HEK293T (cell line): ENCODE measurements at regions not wholly inside any gene's neighbourhood (a gene's known extent, or its start where the extent isn't known, plus 50 kb on each side); places are given as distances from the start of the nearest gene placed in this dataset.
A peak's percentile ranks its signal among the peaks of the same experiment; 100 is the strongest.

Source experiments
- CTCF ChIA-PET: fragments of 350-600 bp; formaldehyde crosslinking; extraction: SDS; loops from one replicate; lab custom pipeline; 2021; ENCODE audit warnings: antibody characterized with exemption, inconsistent platforms; lab: Yijun Ruan, JAX
- POLR2A ChIA-PET: fragments of 350-600 bp; formaldehyde crosslinking; extraction: SDS; loops from one replicate; lab custom pipeline; 2020; ENCODE audit warnings: antibody characterized with exemption, inconsistent platforms; lab: Yijun Ruan, JAX
- DNase-seq: peaks from one replicate; pipeline ENCODE4 v3.0.0; 2012; ENCODE audit warnings: mixed read lengths; ENCODE audit errors: extremely low spot score
- ARNT ChIP-seq: fragments of 450-650 bp; IDR thresholded peaks from 2 replicates; pipeline ENCODE4 v1.6.1; 2017; ENCODE audit warnings: mild to moderate bottlenecking
- BHLHE40 ChIP-seq: fragments of 450-650 bp; IDR thresholded peaks from 2 replicates; pipeline ENCODE4 v1.6.1; 2016; ENCODE audit warnings: mild to moderate bottlenecking, moderate library complexity, borderline replicate concordance
- CTBP1 ChIP-seq: fragments of 450-650 bp; IDR thresholded peaks from 2 replicates; pipeline ENCODE4 v1.6.1; 2016; ENCODE audit warnings: borderline replicate concordance
- ELF4 ChIP-seq: fragments of 450-650 bp; IDR thresholded peaks from 2 replicates; pipeline ENCODE4 v1.6.1; 2017; ENCODE audit warnings: antibody characterized with exemption
- FOXA1 ChIP-seq: fragments of 450-650 bp; IDR thresholded peaks from 2 replicates; pipeline ENCODE4 v1.6.1; 2016; ENCODE audit warnings: mild to moderate bottlenecking
- FOXK2 ChIP-seq: fragments of 450-650 bp; IDR thresholded peaks from 2 replicates; pipeline ENCODE4 v1.6.1; 2016; ENCODE audit warnings: mild to moderate bottlenecking
- FOXM1 ChIP-seq: fragments of 450-650 bp; IDR thresholded peaks from 2 replicates; pipeline ENCODE4 v1.6.1; 2017; ENCODE audit warnings: mild to moderate bottlenecking, borderline replicate concordance
- HDGF ChIP-seq: fragments of 450-650 bp; IDR thresholded peaks from 2 replicates; pipeline ENCODE4 v1.6.1; 2017; ENCODE audit warnings: antibody characterized with exemption, borderline replicate concordance
- L3MBTL2 ChIP-seq: fragments of 450-650 bp; conservative IDR thresholded peaks from 2 replicates; pipeline ENCODE4 v1.6.1; 2016; ENCODE audit warnings: mild to moderate bottlenecking
- LEF1 ChIP-seq: fragments of 450-650 bp; IDR thresholded peaks from 2 replicates; pipeline ENCODE4 v1.6.1; 2017; ENCODE audit warnings: mild to moderate bottlenecking, borderline replicate concordance
- NFRKB ChIP-seq: fragments of 450-650 bp; IDR thresholded peaks from 2 replicates; pipeline ENCODE4 v1.6.1; 2016; ENCODE audit warnings: mild to moderate bottlenecking, moderate library complexity
- SP1 ChIP-seq: fragments of 450-650 bp; IDR thresholded peaks from 2 replicates; pipeline ENCODE4 v1.6.1; 2017
- SUZ12 ChIP-seq: fragments of 450-650 bp; IDR thresholded peaks from 2 replicates; pipeline ENCODE4 v1.6.1; 2016; ENCODE audit warnings: mild to moderate bottlenecking
- TARDBP ChIP-seq: fragments of 450-650 bp; IDR thresholded peaks from 2 replicates; pipeline ENCODE4 v1.6.1; 2016
- ZNF384 ChIP-seq: fragments of 450-650 bp; IDR thresholded peaks from 2 replicates; pipeline ENCODE4 v1.6.1; 2016
- TF ChIP-seq, protein P1 (sequence below): fragments of 450-650 bp; IDR thresholded peaks from 2 replicates; pipeline ENCODE4 v1.6.1; 2016

DNA sequence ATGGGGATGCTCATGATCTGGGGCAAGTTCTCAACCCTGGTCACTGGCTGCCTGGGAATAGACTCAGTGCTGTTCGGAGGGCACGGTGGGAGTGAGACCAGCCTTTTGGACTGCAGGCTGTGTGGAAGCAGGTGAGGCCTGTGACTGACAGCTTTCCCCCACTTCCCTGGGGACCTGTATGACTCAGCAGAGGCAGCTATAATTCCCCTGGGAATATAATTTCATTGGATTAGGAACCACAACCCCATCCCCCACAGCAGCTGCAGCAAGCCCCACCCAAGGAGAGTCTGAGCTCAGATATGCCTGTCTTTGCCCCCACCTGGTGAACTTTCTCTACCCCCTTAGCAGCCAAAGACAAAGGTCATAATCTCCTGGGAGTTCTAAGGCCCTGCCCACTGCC is 408.6 kb downstream of the PPP3CA start:
- DNase-seq, result no peak
- TF ChIP-seq FOXM1 (no peak), ARNT (no peak), ZNF384 (no peak), FOXK2 (no peak), FOXA1 (no peak), NFRKB (no peak), SUZ12 (no peak)
- TF ChIP-seq, protein P1, sequence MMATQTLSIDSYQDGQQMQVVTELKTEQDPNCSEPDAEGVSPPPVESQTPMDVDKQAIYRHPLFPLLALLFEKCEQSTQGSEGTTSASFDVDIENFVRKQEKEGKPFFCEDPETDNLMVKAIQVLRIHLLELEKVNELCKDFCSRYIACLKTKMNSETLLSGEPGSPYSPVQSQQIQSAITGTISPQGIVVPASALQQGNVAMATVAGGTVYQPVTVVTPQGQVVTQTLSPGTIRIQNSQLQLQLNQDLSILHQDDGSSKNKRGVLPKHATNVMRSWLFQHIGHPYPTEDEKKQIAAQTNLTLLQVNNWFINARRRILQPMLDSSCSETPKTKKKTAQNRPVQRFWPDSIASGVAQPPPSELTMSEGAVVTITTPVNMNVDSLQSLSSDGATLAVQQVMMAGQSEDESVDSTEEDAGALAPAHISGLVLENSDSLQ, result no peak
- CTCF ChIA-PET, result no interaction called here
- POLR2A ChIA-PET, result no interaction called here

DNA sequence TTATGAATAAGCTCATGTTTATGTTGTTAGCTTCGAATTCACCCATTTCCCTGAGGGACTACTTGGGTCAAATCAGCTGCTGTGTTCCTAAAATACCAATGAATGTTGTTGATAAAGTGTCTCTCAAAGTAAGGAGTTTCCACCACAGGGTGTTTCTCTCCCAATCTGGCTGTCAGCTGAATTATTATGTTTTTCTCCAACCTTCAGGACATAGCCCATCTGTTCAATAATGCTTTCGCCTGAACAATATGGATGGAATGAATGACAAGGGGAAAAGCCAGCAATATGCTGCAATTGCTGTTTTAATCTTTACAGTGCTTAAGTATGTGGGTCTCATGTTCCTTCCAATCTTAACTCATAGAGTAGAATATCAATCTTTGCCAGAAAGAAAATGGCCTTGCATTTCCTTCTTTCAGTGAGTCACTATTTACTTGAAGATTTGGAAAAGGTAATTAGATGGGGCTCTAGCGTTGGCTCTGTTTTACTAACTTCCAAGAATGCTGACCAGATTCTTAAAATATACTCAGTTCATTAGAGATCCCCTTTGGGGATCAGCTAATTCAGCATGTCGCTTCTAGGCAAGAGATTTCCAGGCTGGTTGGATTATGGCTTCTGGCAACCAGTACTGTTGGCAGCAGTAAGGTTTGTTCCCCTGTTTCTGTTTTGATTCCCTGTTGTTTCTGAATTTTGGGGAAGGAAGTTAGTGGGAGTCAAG is 410.5 kb downstream of the PPP3CA start:
- ChIA-PET POLR2A (no interaction called here), CTCF (no interaction called here)
- DNase-seq, result no peak
- no peak for TF ChIP-seq ARNT

DNA sequence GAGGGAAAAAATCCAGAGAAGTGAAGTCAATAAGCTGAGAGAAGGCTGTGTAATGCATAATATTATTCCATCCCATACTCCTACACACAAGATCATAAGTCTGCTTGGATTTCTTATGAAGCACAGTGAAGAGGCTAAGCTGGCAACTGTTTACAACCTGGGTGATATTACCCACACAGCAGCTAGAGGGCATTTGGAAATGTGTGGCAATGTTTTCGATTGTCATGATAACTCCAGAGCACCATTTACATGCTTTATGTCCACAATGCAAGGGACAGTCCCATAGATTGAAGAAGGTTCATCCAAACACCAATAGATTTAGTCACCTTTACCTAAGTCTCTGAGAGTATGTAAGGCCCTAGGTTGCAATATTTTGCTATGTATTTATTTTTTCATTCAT is 412.2 kb downstream of the PPP3CA start:
- DNase-seq, result peak; percentile 7
- TF ChIP-seq SUZ12 (no peak), SP1 (no peak), FOXA1 (no peak), ELF4 (no peak), BHLHE40 (no peak), NFRKB (no peak), FOXK2 (no peak), TARDBP (no peak), CTBP1 (no peak), HDGF (no peak), L3MBTL2 (no peak), ARNT (no peak)
- ChIA-PET POLR2A (no interaction called here), CTCF (no interaction called here)

DNA sequence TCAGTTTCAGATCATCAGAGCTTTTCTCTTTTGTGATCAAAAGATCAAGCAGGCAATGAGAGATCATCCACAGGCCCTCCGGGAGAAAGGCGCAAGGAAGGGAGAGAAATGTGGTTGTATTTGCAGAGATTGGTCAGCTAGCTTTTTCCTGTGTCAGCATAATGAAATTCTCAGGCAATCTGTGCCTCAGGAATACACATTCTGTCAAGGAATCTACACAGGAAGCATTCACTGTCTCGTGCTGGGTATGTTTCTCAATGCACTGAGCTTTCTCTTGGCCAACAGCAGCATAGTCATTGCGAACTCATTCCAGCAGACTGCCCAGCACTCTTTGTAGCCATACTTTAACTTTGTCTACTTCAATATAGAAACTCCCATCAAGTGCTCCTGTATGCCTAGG is 413.7 kb downstream of the PPP3CA start:
- TF ChIP-seq FOXK2, result no peak
- TF ChIP-seq BHLHE40, result no peak
- TF ChIP-seq SP1, result no peak
- TF ChIP-seq, protein P1, result no peak
- no peak for TF ChIP-seq ARNT
- TF ChIP-seq LEF1, result no peak
- TF ChIP-seq L3MBTL2, result no peak
- TF ChIP-seq FOXA1, result no peak
- no peak for TF ChIP-seq ELF4
- TF ChIP-seq SUZ12, result no peak
- no peak for TF ChIP-seq FOXM1
- TF ChIP-seq ZNF384, result no peak
- TF ChIP-seq HDGF, result no peak
- TF ChIP-seq NFRKB, result no peak
- CTCF ChIA-PET, result no interaction called here
- no peak for DNase-seq
- POLR2A ChIA-PET, result no interaction called here

DNA sequence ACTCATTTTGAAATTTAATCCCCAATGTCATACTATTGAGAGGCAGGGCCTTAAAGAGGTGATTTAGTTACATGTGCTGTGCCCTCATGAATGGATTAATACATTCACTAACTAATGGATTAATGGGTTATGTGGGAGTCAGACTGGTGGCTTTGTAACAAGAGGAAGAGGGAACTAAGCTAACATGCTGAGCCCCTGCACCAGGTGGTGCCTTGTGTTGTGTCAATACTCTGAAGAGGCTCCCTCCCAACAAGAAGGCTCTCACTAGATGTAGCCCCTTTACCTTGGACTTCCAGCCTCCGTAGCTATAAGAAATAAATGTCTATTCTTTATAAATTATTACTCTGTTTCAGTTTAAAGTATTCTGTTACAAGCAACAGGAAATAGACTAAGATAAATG is 411.9 kb upstream of the EMCN start:
- DNase-seq, result no peak
- TF ChIP-seq LEF1 (no peak), FOXA1 (no peak), CTBP1 (no peak), ARNT (no peak), BHLHE40 (no peak), ZNF384 (no peak), FOXM1 (no peak), TARDBP (no peak), NFRKB (no peak), ELF4 (no peak), L3MBTL2 (no peak), SP1 (no peak), HDGF (no peak), FOXK2 (no peak), SUZ12 (no peak)
- TF ChIP-seq, protein P1, result no peak
- ChIA-PET CTCF (no interaction called here), POLR2A (no interaction called here)

DNA sequence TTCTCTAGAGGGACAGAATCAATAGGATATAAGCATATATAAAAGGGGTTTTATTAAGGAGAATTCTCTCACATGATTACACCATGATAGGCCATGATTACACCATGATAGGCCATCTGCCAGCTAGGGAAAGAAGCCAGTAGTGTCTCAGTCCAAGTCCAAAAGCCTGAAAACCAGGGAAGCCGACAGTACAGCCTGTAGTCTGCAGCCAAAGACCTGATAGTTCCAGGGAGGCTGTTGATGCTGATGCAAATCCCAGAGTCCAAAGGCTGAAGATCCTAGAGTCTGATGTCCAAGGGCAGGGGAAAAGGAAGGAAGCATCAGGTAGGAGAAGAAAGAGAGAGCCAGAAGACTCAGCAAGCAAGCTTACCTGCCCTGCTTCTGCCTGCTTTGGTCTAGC is 411.3 kb upstream of the EMCN start:
- no peak for DNase-seq
- no peak for TF ChIP-seq HDGF
- TF ChIP-seq CTBP1, result no peak
- no peak for TF ChIP-seq ELF4
- TF ChIP-seq, protein P1, result no peak
- TF ChIP-seq SUZ12, result no peak
- TF ChIP-seq FOXK2, result no peak
- TF ChIP-seq NFRKB, result no peak
- TF ChIP-seq SP1, result no peak
- TF ChIP-seq LEF1, result no peak
- no peak for TF ChIP-seq TARDBP
- POLR2A ChIA-PET, result no interaction called here
- CTCF ChIA-PET, result no interaction called here
